ENCODE measurements at regions not wholly inside any gene's neighbourhood (a gene's known extent, or its start where the extent isn't known, plus 50 kb on each side); places are given as distances from the start of the nearest gene placed in this dataset.

GRCh38 chr11:90722552-90723190, 499.8 kb upstream of the CHORDC1 start:
- no peak for TF ChIP-seq CTCF (IDR thresholded peaks at IDR 0.05; ENCODE audit: low read depth, low read length)
- no peak for TF ChIP-seq EZH2phosphoT487 (IDR thresholded peaks at IDR 0.05; ENCODE audit: low read depth)
